OCI-LY3 (cell line): ENCODE measurements at regions not wholly inside any gene's neighbourhood (a gene's known extent, or its start where the extent isn't known, plus 50 kb on each side); places are given as distances from the start of the nearest gene placed in this dataset.

ENCODE experiments used
- EZH2phosphoT487 ChIP-seq: fragments of 200-600 bp; shearing (Covaris generic); IDR thresholded peaks from 2 replicates; pipeline ENCODE4 v1.6.1; 2018; ENCODE audit warnings: antibody characterized with exemption, mixed run types, low read depth
- TF ChIP-seq, protein P1 (sequence below): fragments of 200-600, 300-600 bp; sonication (generic); IDR thresholded peaks from 2 replicates; pipeline ENCODE4 v1.5.1; 2014; ENCODE audit warnings: antibody characterized with exemption, low read length, low read depth

DNA sequence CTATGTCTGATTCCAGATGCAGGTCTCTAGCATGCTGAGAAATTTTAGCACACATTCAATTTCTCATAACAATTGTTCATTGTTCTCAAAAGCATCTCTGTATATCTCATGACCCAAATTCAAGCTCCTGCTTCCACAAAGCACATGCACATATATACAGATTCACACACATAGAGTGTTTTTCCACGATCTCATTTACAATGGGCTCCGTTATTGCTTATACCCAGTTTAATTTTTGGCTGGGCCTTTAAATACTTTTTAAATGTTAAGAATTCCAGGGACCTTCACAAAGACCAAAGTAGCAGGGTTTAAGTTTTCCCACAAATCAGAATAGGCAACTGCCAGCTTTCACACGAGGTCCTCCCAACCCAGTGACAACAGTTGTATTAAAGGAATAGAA is 333.5 kb upstream of the SEMA6D start:
- TF ChIP-seq, protein P1, sequence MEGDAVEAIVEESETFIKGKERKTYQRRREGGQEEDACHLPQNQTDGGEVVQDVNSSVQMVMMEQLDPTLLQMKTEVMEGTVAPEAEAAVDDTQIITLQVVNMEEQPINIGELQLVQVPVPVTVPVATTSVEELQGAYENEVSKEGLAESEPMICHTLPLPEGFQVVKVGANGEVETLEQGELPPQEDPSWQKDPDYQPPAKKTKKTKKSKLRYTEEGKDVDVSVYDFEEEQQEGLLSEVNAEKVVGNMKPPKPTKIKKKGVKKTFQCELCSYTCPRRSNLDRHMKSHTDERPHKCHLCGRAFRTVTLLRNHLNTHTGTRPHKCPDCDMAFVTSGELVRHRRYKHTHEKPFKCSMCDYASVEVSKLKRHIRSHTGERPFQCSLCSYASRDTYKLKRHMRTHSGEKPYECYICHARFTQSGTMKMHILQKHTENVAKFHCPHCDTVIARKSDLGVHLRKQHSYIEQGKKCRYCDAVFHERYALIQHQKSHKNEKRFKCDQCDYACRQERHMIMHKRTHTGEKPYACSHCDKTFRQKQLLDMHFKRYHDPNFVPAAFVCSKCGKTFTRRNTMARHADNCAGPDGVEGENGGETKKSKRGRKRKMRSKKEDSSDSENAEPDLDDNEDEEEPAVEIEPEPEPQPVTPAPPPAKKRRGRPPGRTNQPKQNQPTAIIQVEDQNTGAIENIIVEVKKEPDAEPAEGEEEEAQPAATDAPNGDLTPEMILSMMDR: no peak
- no peak for TF ChIP-seq EZH2phosphoT487
